Muscle of arm (tissue), 1 donor: ENCODE measurements at regions not wholly inside any gene's neighbourhood (a gene's known extent, or its start where the extent isn't known, plus 50 kb on each side); places are given as distances from the start of the nearest gene placed in this dataset.
"Not testable (repeated sequence)": the region's sequence is repeated elsewhere in the genome, so short reads cannot be mapped to it uniquely, and the experiment has no call there.

Experiments
- DNase-seq: peaks from one replicate; pipeline ENCODE4 v3.0.0-alpha.2; 2013

GRCh38 chr11:37907436-37908218, 1309.6 kb upstream of the RAG2 start:
- no peak for DNase-seq

- no peak for DNase-seq
These were observed 1307.8 kb upstream of the RAG2 start for GRCh38 chr11:37905707-37906417.

- no peak for DNase-seq
These were observed 1298.0 kb upstream of the RAG2 start for GRCh38 chr11:37896016-37896415.

GRCh38 chr11:37881741-37882140, 1283.7 kb upstream of the RAG2 start:
- DNase-seq = no peak

- no peak for DNase-seq
These were observed 1263.6 kb upstream of the RAG2 start for GRCh38 chr11:37861671-37862070.

- DNase-seq = not testable (repeated sequence)
These were observed 1260.9 kb upstream of the RAG2 start for GRCh38 chr11:37858806-37859537.

GRCh38 chr11:37858398-37858797, 1260.4 kb upstream of the RAG2 start:
- no peak for DNase-seq

GRCh38 chr11:37857726-37858125, 1259.7 kb upstream of the RAG2 start:
- no peak for DNase-seq

- DNase-seq = peak; percentile 43
These were observed 1251.7 kb upstream of the RAG2 start for GRCh38 chr11:37849706-37850105.

- DNase-seq = no peak
These were observed 1245.6 kb upstream of the RAG2 start for GRCh38 chr11:37843603-37844002.

- no peak for DNase-seq
These were observed 1243.0 kb upstream of the RAG2 start for GRCh38 chr11:37841016-37841415.

GRCh38 chr11:37840345-37840744, 1242.3 kb upstream of the RAG2 start:
- not testable (repeated sequence) for DNase-seq

- no peak for DNase-seq
These were observed 1232.5 kb upstream of the RAG2 start for GRCh38 chr11:37830529-37830928.

- DNase-seq = no peak
These were observed 1219.8 kb upstream of the RAG2 start for GRCh38 chr11:37817727-37818270.

- DNase-seq = no peak
These were observed 1214.3 kb upstream of the RAG2 start for GRCh38 chr11:37812281-37812880.

GRCh38 chr11:37811349-37811748, 1213.3 kb upstream of the RAG2 start:
- DNase-seq = no peak

- peak; percentile 3 for DNase-seq
These were observed 1206.6 kb upstream of the RAG2 start for GRCh38 chr11:37804666-37805065.

GRCh38 chr11:37788141-37788877, 1190.3 kb upstream of the RAG2 start:
- DNase-seq = no peak

- DNase-seq = no peak
These were observed 1188.2 kb upstream of the RAG2 start for GRCh38 chr11:37786214-37786755.

GRCh38 chr11:37774441-37774840, 1176.4 kb upstream of the RAG2 start:
- DNase-seq = no peak

GRCh38 chr11:37770145-37770544, 1172.1 kb upstream of the RAG2 start:
- no peak for DNase-seq
